NB4 (cell line): ENCODE measurements at regions not wholly inside any gene's neighbourhood (a gene's known extent, or its start where the extent isn't known, plus 50 kb on each side); places are given as distances from the start of the nearest gene placed in this dataset.

Experiments used
- CTCF ChIP-seq: IDR thresholded peaks from one replicate; pipeline ENCODE4 v1.5.1; 2012; ENCODE audit warnings: low read depth, low read length
- MAX ChIP-seq: IDR thresholded peaks from 2 replicates; pipeline ENCODE4 v1.6.1; 2011; ENCODE audit warnings: low read depth, low read length
- MYC ChIP-seq: IDR thresholded peaks from 2 replicates; pipeline ENCODE4 v1.6.1; 2011; ENCODE audit warnings: low read depth, low read length
- POLR2A ChIP-seq: IDR thresholded peaks from 2 replicates; pipeline ENCODE4 v1.6.1; 2011; ENCODE audit warnings: mild to moderate bottlenecking; ENCODE audit not compliant: insufficient read length; ENCODE audit errors: extremely low read depth

DNA sequence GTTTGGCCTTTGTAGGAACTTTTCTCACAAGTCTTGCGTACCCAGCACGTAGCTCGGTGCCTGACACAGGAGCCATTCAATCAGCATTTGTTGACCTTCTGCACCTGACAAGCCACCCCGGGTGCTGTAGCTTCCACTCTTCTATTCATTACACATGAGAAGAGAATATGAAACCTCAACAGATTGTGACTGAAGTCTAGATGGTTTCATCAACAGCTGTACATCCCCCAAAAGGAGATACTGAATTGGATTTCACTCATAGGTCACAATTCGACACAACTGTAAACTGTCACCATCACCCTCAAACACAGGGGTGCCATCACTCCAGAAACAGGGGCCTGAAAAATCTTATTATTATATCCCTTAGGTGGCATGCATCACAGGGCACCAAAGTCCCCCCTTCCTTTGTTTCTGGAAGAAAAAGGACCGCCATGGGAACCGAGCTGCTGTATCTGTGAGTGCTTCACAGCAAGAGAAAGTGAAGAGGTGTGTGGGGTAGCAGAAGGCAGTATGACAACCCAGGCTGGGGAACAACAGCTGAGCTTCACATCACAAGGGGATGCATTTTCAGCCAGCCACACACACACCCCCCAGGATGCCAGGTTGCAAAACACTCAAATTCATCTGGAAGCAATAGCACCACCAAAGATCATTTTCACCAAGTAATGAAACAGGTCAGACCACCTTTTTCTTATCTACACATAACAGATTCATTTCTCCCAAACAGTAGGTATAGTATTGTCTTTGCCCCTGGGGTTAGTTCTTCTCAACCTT lies 225.7 kb downstream of the TOMM20 start:
- TF ChIP-seq POLR2A (no peak), CTCF (no peak), MAX (no peak), MYC (no peak)
